ENCODE measurements at regions not wholly inside any gene's neighbourhood (a gene's known extent, or its start where the extent isn't known, plus 50 kb on each side); places are given as distances from the start of the nearest gene placed in this dataset.

DNA sequence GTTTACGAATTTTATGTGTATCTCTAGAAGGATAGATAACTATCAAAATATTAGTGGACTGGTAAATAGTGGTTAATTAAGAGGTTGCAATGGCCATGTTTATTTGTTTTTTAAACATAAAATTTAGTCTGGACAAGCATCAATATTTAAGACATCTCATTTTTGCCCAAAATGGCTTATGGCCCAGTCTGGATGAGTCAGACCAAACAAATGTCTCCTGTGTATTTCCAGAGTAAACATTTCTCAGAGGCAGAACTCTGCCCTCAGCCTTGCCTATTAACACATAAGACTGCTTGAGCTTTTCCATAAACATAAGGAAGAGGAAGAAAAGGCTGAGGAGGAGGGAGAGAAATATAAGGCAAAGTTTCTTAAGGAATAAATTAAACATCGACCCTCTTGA, 277.1 kb upstream of the DIAPH2 start:
- H3K27ac ChIP-seq (ENCODE audit: control insufficient read depth, insufficient read depth, low read length), result no peak overlapping the region
- no peaks in the 10 kb centered on the region for H3K4me1 ChIP-seq (ENCODE audit: control insufficient read depth, extremely low read depth, insufficient read depth, low read length)

GRCh38 chrX:96407981-96408380, 276.7 kb upstream of the DIAPH2 start:
- no peak overlapping the region for H3K9ac ChIP-seq (ENCODE audit: control insufficient read depth, extremely low read depth, insufficient read depth, low read length)
- no peak for DNase-seq (ENCODE audit: low read depth, low spot score)
- no peak overlapping the region for H2AFZ ChIP-seq (ENCODE audit: control insufficient read depth, low read length)
- no peaks in the 10 kb centered on the region for H3K9me1 ChIP-seq (ENCODE audit: control insufficient read depth, extremely low read depth, insufficient read depth, low read length)
- no peak overlapping the region for H3K4me2 ChIP-seq (ENCODE audit: control insufficient read depth, extremely low read depth, insufficient read depth, low read depth, low read length)
- no peak overlapping the region for H3K27ac ChIP-seq (ENCODE audit: control insufficient read depth, insufficient read depth, low read length)
- no peaks in the 10 kb centered on the region for H3K27me3 ChIP-seq (ENCODE audit: control insufficient read depth, extremely low read depth, insufficient read depth, low read length)
- no peaks in the 10 kb centered on the region for H3K79me2 ChIP-seq (ENCODE audit: control insufficient read depth, insufficient read depth, low read length)
- H3K4me1 ChIP-seq (ENCODE audit: control insufficient read depth, extremely low read depth, insufficient read depth, low read length), result no peaks in the 10 kb centered on the region
- H3K9me3 ChIP-seq (ENCODE audit: control insufficient read depth, low read depth, low read length), result no peaks in the 10 kb centered on the region
- H3K36me3 ChIP-seq (ENCODE audit: control insufficient read depth in 2 of 2, extremely low read depth in 1 of 2, insufficient read depth in 2 of 2, low read length in 2 of 2), result no peaks in the 10 kb centered on the region
- TF ChIP-seq EZH2 (IDR thresholded peaks at IDR 0.05; ENCODE audit: low read length), result no peak
- TF ChIP-seq, protein P1, sequence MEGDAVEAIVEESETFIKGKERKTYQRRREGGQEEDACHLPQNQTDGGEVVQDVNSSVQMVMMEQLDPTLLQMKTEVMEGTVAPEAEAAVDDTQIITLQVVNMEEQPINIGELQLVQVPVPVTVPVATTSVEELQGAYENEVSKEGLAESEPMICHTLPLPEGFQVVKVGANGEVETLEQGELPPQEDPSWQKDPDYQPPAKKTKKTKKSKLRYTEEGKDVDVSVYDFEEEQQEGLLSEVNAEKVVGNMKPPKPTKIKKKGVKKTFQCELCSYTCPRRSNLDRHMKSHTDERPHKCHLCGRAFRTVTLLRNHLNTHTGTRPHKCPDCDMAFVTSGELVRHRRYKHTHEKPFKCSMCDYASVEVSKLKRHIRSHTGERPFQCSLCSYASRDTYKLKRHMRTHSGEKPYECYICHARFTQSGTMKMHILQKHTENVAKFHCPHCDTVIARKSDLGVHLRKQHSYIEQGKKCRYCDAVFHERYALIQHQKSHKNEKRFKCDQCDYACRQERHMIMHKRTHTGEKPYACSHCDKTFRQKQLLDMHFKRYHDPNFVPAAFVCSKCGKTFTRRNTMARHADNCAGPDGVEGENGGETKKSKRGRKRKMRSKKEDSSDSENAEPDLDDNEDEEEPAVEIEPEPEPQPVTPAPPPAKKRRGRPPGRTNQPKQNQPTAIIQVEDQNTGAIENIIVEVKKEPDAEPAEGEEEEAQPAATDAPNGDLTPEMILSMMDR (optimal IDR thresholded peaks at IDR 0.05 in 1 of 3, IDR thresholded peaks at IDR 0.05 in 1 of 3, conservative IDR thresholded peaks at IDR 0.05 in 1 of 3; ENCODE audit: extremely low read depth in 1 of 3, insufficient read depth in 2 of 3, low read length in 3 of 3), result no peak
- no peak for FAIRE-seq
- no peaks in the 10 kb centered on the region for H4K20me1 ChIP-seq (ENCODE audit: control insufficient read depth, extremely low read depth, insufficient read depth, low read length)
- dilution Hi-C loops (cut with MboI; ENCODE audit: extremely low pct_ligation_motif_present, low sequenced_read_pairs), result no loop called here
- H3K4me3 ChIP-seq (ENCODE audit: control insufficient read depth in 2 of 3, extremely low read depth in 1 of 3, insufficient read depth in 2 of 3, low read depth in 1 of 3, low read length in 3 of 3), result no peak overlapping the region

More for the DNA sequence above, 277.1 kb upstream of the DIAPH2 start:
- no peak overlapping the region for H3K4me3 ChIP-seq (ENCODE audit: control insufficient read depth in 2 of 3, extremely low read depth in 1 of 3, insufficient read depth in 2 of 3, low read depth in 1 of 3, low read length in 3 of 3)
- TF ChIP-seq, protein P1 (optimal IDR thresholded peaks at IDR 0.05 in 1 of 3, IDR thresholded peaks at IDR 0.05 in 1 of 3, conservative IDR thresholded peaks at IDR 0.05 in 1 of 3; ENCODE audit: extremely low read depth in 1 of 3, insufficient read depth in 2 of 3, low read length in 3 of 3), result no peak
- no peak for TF ChIP-seq EZH2 (IDR thresholded peaks at IDR 0.05; ENCODE audit: low read length)
- no peaks in the 10 kb centered on the region for H3K27me3 ChIP-seq (ENCODE audit: control insufficient read depth, extremely low read depth, insufficient read depth, low read length)
- H3K4me2 ChIP-seq (ENCODE audit: control insufficient read depth, extremely low read depth, insufficient read depth, low read depth, low read length), result no peak overlapping the region
- no peak overlapping the region for H3K9ac ChIP-seq (ENCODE audit: control insufficient read depth, extremely low read depth, insufficient read depth, low read length)
- H2AFZ ChIP-seq (ENCODE audit: control insufficient read depth, low read length), result no peak overlapping the region
- DNase-seq (ENCODE audit: low read depth, low spot score) (no peak), FAIRE-seq (no peak)
- H4K20me1 ChIP-seq (ENCODE audit: control insufficient read depth, extremely low read depth, insufficient read depth, low read length), result no peaks in the 10 kb centered on the region
- dilution Hi-C loops (cut with MboI; ENCODE audit: extremely low pct_ligation_motif_present, low sequenced_read_pairs), result no loop called here
- H3K9me1 ChIP-seq (ENCODE audit: control insufficient read depth, extremely low read depth, insufficient read depth, low read length), result no peaks in the 10 kb centered on the region
- no peaks in the 10 kb centered on the region for H3K36me3 ChIP-seq (ENCODE audit: control insufficient read depth in 2 of 2, extremely low read depth in 1 of 2, insufficient read depth in 2 of 2, low read length in 2 of 2)
- H3K79me2 ChIP-seq (ENCODE audit: control insufficient read depth, insufficient read depth, low read length), result no peaks in the 10 kb centered on the region
- H3K9me3 ChIP-seq (ENCODE audit: control insufficient read depth, low read depth, low read length), result no peaks in the 10 kb centered on the region

Measured in keratinocyte (primary cell).